ENCODE measurements at regions not wholly inside any gene's neighbourhood (a gene's known extent, or its start where the extent isn't known, plus 50 kb on each side); places are given as distances from the start of the nearest gene placed in this dataset.

GRCh38 chr20:22429175-22430153 is 154.9 kb downstream of the FOXA2 start (continued):
- TF ChIP-seq ZNF263 (CRISPR knock-in tag; IDR thresholded peaks at IDR 0.05) (no peak; the same call in 1 of the 2 replicates), JUNB (CRISPR knock-in tag; IDR thresholded peaks at IDR 0.05; ENCODE audit: borderline replicate concordance) (no peak), ZNF747 (CRISPR knock-in tag; IDR thresholded peaks at IDR 0.05; ENCODE audit: borderline replicate concordance) (0 out of 2 replicates have a peak, but pooled peaks have one; percentile 6), ERF (CRISPR knock-in tag; IDR thresholded peaks at IDR 0.05) (peak; percentile 90), IRF2 (CRISPR knock-in tag; IDR thresholded peaks at IDR 0.05) (peak; percentile 71; the same call in 1 of the 2 replicates), ONECUT2 (CRISPR knock-in tag; IDR thresholded peaks at IDR 0.05) (peak; percentile 87), ZBTB42 (CRISPR knock-in tag; IDR thresholded peaks at IDR 0.05) (no peak), KMT2B (CRISPR knock-in tag; IDR thresholded peaks at IDR 0.05) (0 out of 2 replicates have a peak, but pooled peaks have one; percentile 14), ETV6 (CRISPR knock-in tag; conservative IDR thresholded peaks at IDR 0.05) (no peak), ZBTB4 (CRISPR knock-in tag; IDR thresholded peaks at IDR 0.05; ENCODE audit: borderline replicate concordance) (no peak; the same call in none of the 2 replicates), STAT5B (CRISPR knock-in tag; IDR thresholded peaks at IDR 0.05) (no peak), ZNF264 (CRISPR knock-in tag; IDR thresholded peaks at IDR 0.05) (peak; percentile 97), TCF7L2 (IDR thresholded peaks at IDR 0.05; ENCODE audit: low read depth, low read length) (no peak), ZNF558 (CRISPR knock-in tag; IDR thresholded peaks at IDR 0.05; ENCODE audit: borderline replicate concordance) (no peak), ZMYM2 (CRISPR knock-in tag; IDR thresholded peaks at IDR 0.05) (peak; percentile 90; the same call in 1 of the 2 replicates)
- TF ChIP-seq, protein P1, sequence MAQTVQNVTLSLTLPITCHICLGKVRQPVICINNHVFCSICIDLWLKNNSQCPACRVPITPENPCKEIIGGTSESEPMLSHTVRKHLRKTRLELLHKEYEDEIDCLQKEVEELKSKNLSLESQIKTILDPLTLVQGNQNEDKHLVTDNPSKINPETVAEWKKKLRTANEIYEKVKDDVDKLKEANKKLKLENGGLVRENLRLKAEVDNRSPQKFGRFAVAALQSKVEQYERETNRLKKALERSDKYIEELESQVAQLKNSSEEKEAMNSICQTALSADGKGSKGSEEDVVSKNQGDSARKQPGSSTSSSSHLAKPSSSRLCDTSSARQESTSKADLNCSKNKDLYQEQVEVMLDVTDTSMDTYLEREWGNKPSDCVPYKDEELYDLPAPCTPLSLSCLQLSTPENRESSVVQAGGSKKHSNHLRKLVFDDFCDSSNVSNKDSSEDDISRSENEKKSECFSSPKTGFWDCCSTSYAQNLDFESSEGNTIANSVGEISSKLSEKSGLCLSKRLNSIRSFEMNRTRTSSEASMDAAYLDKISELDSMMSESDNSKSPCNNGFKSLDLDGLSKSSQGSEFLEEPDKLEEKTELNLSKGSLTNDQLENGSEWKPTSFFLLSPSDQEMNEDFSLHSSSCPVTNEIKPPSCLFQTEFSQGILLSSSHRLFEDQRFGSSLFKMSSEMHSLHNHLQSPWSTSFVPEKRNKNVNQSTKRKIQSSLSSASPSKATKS (CRISPR knock-in tag; IDR thresholded peaks at IDR 0.05) = no peak
- TF ChIP-seq, protein P2, sequence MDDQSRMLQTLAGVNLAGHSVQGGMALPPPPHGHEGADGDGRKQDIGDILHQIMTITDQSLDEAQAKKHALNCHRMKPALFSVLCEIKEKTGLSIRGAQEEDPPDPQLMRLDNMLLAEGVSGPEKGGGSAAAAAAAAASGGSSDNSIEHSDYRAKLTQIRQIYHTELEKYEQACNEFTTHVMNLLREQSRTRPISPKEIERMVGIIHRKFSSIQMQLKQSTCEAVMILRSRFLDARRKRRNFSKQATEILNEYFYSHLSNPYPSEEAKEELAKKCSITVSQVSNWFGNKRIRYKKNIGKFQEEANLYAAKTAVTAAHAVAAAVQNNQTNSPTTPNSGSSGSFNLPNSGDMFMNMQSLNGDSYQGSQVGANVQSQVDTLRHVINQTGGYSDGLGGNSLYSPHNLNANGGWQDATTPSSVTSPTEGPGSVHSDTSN (CRISPR knock-in tag; IDR thresholded peaks at IDR 0.05; ENCODE audit: borderline replicate concordance) = 0 out of 2 replicates have a peak, but pooled peaks have one; percentile 61
- TF ChIP-seq, protein P3, sequence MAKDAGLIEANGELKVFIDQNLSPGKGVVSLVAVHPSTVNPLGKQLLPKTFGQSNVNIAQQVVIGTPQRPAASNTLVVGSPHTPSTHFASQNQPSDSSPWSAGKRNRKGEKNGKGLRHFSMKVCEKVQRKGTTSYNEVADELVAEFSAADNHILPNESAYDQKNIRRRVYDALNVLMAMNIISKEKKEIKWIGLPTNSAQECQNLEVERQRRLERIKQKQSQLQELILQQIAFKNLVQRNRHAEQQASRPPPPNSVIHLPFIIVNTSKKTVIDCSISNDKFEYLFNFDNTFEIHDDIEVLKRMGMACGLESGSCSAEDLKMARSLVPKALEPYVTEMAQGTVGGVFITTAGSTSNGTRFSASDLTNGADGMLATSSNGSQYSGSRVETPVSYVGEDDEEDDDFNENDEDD (CRISPR knock-in tag; IDR thresholded peaks at IDR 0.05; ENCODE audit: borderline replicate concordance) = no peak

Measured in HepG2 (cell line).